Calu3 (cell line): ENCODE measurements at regions not wholly inside any gene's neighbourhood (a gene's known extent, or its start where the extent isn't known, plus 50 kb on each side); places are given as distances from the start of the nearest gene placed in this dataset.

Experiments
- BruUV-seq: library from RNA; stranded (reverse); fragments of 400-500 nt; replicated peaks from 2 replicates; lab custom pipeline; 2021; lab: Mats Ljungman, UMichigan
- CTCF ChIA-PET: fragments of 300-600 bp; sonication (Branson Sonifier 250); formaldehyde crosslinking; loops from one replicate; lab custom pipeline; 2022; ENCODE audit warnings: antibody characterized with exemption; lab: Charles Lee
- DNase-seq: peaks from one replicate; pipeline ENCODE4 v3.0.0; 2022
- H3K27ac Mint-ChIP-seq: one replicate; pipeline ENCODE4 v1.8.0; 2022; ENCODE audit warnings: mixed read lengths; ENCODE audit not compliant: unreplicated experiment
- H3K27me3 Mint-ChIP-seq: one replicate; pipeline ENCODE4 v1.8.0; 2022; ENCODE audit warnings: mixed read lengths; ENCODE audit not compliant: unreplicated experiment
- H3K36me3 Mint-ChIP-seq: one replicate; pipeline ENCODE4 v1.8.0; 2022; ENCODE audit warnings: mild to moderate bottlenecking, moderate library complexity, mixed read lengths; ENCODE audit not compliant: insufficient read depth, unreplicated experiment
- H3K4me1 Mint-ChIP-seq: one replicate; pipeline ENCODE4 v1.8.0; 2022; ENCODE audit warnings: mild to moderate bottlenecking, low read depth, mixed read lengths; ENCODE audit not compliant: unreplicated experiment
- H3K4me3 Mint-ChIP-seq: one replicate; pipeline ENCODE4 v1.8.0; 2022; ENCODE audit warnings: mild to moderate bottlenecking, low read depth, moderate library complexity, mixed read lengths; ENCODE audit not compliant: unreplicated experiment
- H3K9me3 Mint-ChIP-seq: one replicate; pipeline ENCODE4 v1.8.0; 2022; ENCODE audit warnings: low read depth, mixed read lengths; ENCODE audit not compliant: unreplicated experiment
- intact Hi-C: fragments of 100-400 bp; cut with micrococcal nuclease; formaldehyde crosslinking; loops from one replicate; pipeline ENCODE4 v1.10.0; 2022; ENCODE audit not compliant: unreplicated experiment
- TF ChIP-seq, protein P1 (sequence below): fragments of 200-600 bp; IDR thresholded peaks from one replicate; pipeline ENCODE4 v1.8.0; 2022; ENCODE audit warnings: antibody characterized with exemption; ENCODE audit not compliant: unreplicated experiment

- H3K27ac Mint-ChIP-seq, result peak overlapping the region; percentile 67
- peaks cover 2% of the 10 kb centered on the region for H3K9me3 Mint-ChIP-seq
- peaks cover 18% of the 10 kb centered on the region for H3K4me1 Mint-ChIP-seq
- intact Hi-C loops, result no loop called here
- H3K27me3 Mint-ChIP-seq, result no peaks in the 10 kb centered on the region
- H3K4me3 Mint-ChIP-seq, result no peak overlapping the region
- no TSS peak for BruUV-seq
- no peak for DNase-seq
- H3K36me3 Mint-ChIP-seq, result peaks cover 6% of the 10 kb centered on the region
- CTCF ChIA-PET, result interaction anchor here (0.7 kb wide), 1 partner anchor 101 kb away, joined by 3 read pairs; no protein-coding TSS in a partner anchor
- TF ChIP-seq, protein P1, sequence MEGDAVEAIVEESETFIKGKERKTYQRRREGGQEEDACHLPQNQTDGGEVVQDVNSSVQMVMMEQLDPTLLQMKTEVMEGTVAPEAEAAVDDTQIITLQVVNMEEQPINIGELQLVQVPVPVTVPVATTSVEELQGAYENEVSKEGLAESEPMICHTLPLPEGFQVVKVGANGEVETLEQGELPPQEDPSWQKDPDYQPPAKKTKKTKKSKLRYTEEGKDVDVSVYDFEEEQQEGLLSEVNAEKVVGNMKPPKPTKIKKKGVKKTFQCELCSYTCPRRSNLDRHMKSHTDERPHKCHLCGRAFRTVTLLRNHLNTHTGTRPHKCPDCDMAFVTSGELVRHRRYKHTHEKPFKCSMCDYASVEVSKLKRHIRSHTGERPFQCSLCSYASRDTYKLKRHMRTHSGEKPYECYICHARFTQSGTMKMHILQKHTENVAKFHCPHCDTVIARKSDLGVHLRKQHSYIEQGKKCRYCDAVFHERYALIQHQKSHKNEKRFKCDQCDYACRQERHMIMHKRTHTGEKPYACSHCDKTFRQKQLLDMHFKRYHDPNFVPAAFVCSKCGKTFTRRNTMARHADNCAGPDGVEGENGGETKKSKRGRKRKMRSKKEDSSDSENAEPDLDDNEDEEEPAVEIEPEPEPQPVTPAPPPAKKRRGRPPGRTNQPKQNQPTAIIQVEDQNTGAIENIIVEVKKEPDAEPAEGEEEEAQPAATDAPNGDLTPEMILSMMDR, result no peak
These were observed 534.7 kb downstream of the KLF12 start for GRCh38 chr13:73599232-73600128.

DNA sequence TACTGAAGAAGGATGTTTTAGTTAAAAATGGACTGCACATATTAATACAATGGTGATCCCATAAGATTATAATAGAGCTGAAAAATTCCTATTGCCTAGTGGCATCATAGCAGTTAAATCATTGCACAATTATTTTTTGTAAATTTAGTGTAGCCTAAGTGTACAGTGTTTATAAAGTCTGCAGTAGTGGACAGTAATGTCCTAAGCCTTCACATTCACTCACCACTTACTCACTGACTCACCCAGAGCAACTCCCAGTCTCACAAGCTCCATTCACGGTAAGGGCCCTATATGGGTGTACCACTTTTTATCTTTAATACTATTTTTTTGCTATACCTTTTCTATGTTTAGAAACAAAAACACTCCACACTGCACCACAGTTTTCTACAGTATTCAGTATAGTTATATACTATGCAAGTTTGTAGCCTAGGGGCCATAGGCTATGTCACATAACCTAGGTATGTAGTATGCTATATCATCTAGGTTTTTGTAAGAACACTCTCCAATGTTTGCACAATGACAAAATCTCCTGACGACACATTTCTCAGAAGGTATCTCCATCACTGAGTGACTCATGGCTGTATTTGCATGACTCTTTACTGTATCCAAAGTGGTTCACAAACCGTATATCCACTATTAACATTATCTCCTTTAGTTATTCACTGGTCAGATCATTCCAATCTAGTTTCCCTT, 536.0 kb downstream of the KLF12 start:
- no peak for DNase-seq
- H3K36me3 Mint-ChIP-seq, result peaks cover 6% of the 10 kb centered on the region
- TF ChIP-seq, protein P1, result no peak
- H3K4me1 Mint-ChIP-seq, result peaks cover 18% of the 10 kb centered on the region
- CTCF ChIA-PET, result no interaction called here
- H3K9me3 Mint-ChIP-seq, result peaks cover 2% of the 10 kb centered on the region
- H3K27ac Mint-ChIP-seq, result peak overlapping the region; percentile 67
- no peaks in the 10 kb centered on the region for H3K27me3 Mint-ChIP-seq
- intact Hi-C loops, result no loop called here
- BruUV-seq, result no TSS peak
- H3K4me3 Mint-ChIP-seq, result no peak overlapping the region

- CTCF ChIA-PET, result no interaction called here
- intact Hi-C loops, result no loop called here
- H3K4me1 Mint-ChIP-seq, result peaks cover 12% of the 10 kb centered on the region
- H3K9me3 Mint-ChIP-seq, result peaks cover 2% of the 10 kb centered on the region
- H3K27me3 Mint-ChIP-seq, result no peaks in the 10 kb centered on the region
- no peak overlapping the region for H3K4me3 Mint-ChIP-seq
- TF ChIP-seq, protein P1, result no peak
- peaks cover 6% of the 10 kb centered on the region for H3K36me3 Mint-ChIP-seq
- no peak for DNase-seq
- no TSS peak for BruUV-seq
- no peak overlapping the region for H3K27ac Mint-ChIP-seq
These were observed 537.6 kb downstream of the KLF5 start for GRCh38 chr13:73596382-73596781.

- no peak for DNase-seq
- H3K4me1 Mint-ChIP-seq, result no peaks in the 10 kb centered on the region
- no TSS peak for BruUV-seq
- H3K36me3 Mint-ChIP-seq, result peaks cover under 1% of the 10 kb centered on the region
- no peak overlapping the region for H3K4me3 Mint-ChIP-seq
- H3K27me3 Mint-ChIP-seq, result no peaks in the 10 kb centered on the region
- H3K27ac Mint-ChIP-seq, result no peak overlapping the region
- intact Hi-C loops, result no loop called here
- peaks cover 2% of the 10 kb centered on the region for H3K9me3 Mint-ChIP-seq
- TF ChIP-seq, protein P1, result no peak
- CTCF ChIA-PET, result no interaction called here
These were observed 534.5 kb downstream of the KLF5 start for GRCh38 chr13:73593199-73593765.
